Neural progenitor cell (in vitro differentiated cells): ENCODE measurements at regions not wholly inside any gene's neighbourhood (a gene's known extent, or its start where the extent isn't known, plus 50 kb on each side); places are given as distances from the start of the nearest gene placed in this dataset.

Source experiments
- DNase-seq: peaks from one replicate; pipeline ENCODE4 v3.0.0-alpha.2; 2016; ENCODE audit warnings: low spot score
- H2AFZ ChIP-seq: fragments of 200-600 bp; sonication (generic); replicated peaks from 2 replicates; pipeline ENCODE4 v1.6.1; 2016; ENCODE audit warnings: antibody characterized with exemption
- H3F3A ChIP-seq: fragments of 200-600 bp; sonication (generic); 2 replicates; pipeline ENCODE4 v1.6.1; 2016; ENCODE audit warnings: antibody characterized with exemption, low read depth
- H3K27ac ChIP-seq: fragments of 200-600 bp; sonication (generic); 2 replicates; pipeline ENCODE4 v1.5.1; 2016; ENCODE audit warnings: mild to moderate bottlenecking
- H3K27me3 ChIP-seq: fragments of 200-600 bp; sonication (generic); 2 replicates; pipeline ENCODE4 v1.6.1; 2016; ENCODE audit warnings: mild to moderate bottlenecking, moderate library complexity
- H3K36me3 ChIP-seq: fragments of 200-600 bp; sonication (generic); 2 replicates; pipeline ENCODE4 v1.5.1; 2016
- H3K4me1 ChIP-seq: fragments of 200-600 bp; sonication (generic); 2 replicates; pipeline ENCODE4 v1.6.1; 2016; ENCODE audit warnings: mixed run types
- H3K4me2 ChIP-seq: fragments of 200-600 bp; sonication (generic); 2 replicates; pipeline ENCODE4 v1.6.1; 2016
- H3K4me3 ChIP-seq: fragments of 200-600 bp; sonication (generic); 2 replicates; pipeline ENCODE4 v1.5.1; 2016
- H3K79me2 ChIP-seq: fragments of 200-600 bp; sonication (generic); 2 replicates; pipeline ENCODE4 v1.6.1; 2016; ENCODE audit warnings: low read depth
- H3K9ac ChIP-seq: fragments of 200-600 bp; sonication (generic); 2 replicates; pipeline ENCODE4 v1.6.1; 2016
- H3K9me3 ChIP-seq: fragments of 200-600 bp; sonication (generic); 2 replicates; pipeline ENCODE4 v1.5.1; 2016; ENCODE audit warnings: low read depth
- H4K20me1 ChIP-seq: fragments of 200-600 bp; sonication (generic); 2 replicates; pipeline ENCODE4 v1.6.1; 2016; ENCODE audit warnings: low read depth
- H3K27ac Mint-ChIP-seq: 3 replicates; pipeline ENCODE4 v1.8.0; 2021; ENCODE audit warnings: mixed read lengths
- H3K27me3 Mint-ChIP-seq: 2 replicates; pipeline ENCODE4 v1.8.0; 2022; ENCODE audit warnings: low read depth, mild to moderate bottlenecking, inconsistent platforms, moderate library complexity, mixed read lengths; ENCODE audit not compliant: insufficient read depth
- H3K36me3 Mint-ChIP-seq: 3 replicates; pipeline ENCODE4 v1.8.0; 2021; ENCODE audit warnings: mixed read lengths
- H3K4me1 Mint-ChIP-seq: 3 replicates; pipeline ENCODE4 v1.8.0; 2021; ENCODE audit warnings: mixed read lengths
- H3K4me3 Mint-ChIP-seq: 3 replicates; pipeline ENCODE4 v1.8.0; 2021; ENCODE audit warnings: mild to moderate bottlenecking, moderate library complexity, mixed read lengths
- H3K9me3 Mint-ChIP-seq: 3 replicates; pipeline ENCODE4 v1.8.0; 2020; ENCODE audit warnings: mixed read lengths
- EZH2 ChIP-seq: fragments of 200-600 bp; sonication (generic); IDR thresholded peaks from 2 replicates; pipeline ENCODE4 v1.6.1; 2017; ENCODE audit warnings: antibody characterized with exemption, mild to moderate bottlenecking, moderate library complexity
- EZH2phosphoT487 ChIP-seq: fragments of 200-600 bp; sonication (generic); IDR thresholded peaks from 2 replicates; pipeline ENCODE4 v1.6.1; 2017; ENCODE audit warnings: antibody characterized with exemption
- TF ChIP-seq, protein P1 (sequence below): fragments of 200-600 bp; sonication (generic); IDR thresholded peaks from 2 replicates; pipeline ENCODE4 v1.5.1; 2017; ENCODE audit warnings: antibody characterized with exemption, mild to moderate bottlenecking

DNA sequence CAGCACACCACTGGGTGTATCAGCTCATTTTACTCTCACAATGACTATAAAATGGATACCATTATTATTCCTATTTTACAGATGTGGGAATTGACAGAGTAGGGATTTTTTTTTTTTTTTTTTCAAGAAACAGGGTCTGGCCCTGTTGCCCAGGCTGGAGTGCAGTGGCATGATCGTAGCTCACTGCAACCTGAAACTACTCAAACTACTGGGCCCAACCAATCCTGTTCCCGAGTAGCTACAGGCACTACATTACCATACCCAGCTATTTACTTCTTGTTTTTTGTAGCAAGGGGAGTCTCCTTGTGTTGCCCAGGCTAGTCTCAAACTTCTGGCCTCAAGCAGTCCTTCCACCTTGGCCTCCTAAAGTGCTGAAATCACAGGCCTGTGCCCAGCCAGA, 95.2 kb downstream of the LARP7 start:
- no peaks in the 10 kb centered on the region for H3K4me1 Mint-ChIP-seq
- no peak overlapping the region for H3K27ac Mint-ChIP-seq

DNA sequence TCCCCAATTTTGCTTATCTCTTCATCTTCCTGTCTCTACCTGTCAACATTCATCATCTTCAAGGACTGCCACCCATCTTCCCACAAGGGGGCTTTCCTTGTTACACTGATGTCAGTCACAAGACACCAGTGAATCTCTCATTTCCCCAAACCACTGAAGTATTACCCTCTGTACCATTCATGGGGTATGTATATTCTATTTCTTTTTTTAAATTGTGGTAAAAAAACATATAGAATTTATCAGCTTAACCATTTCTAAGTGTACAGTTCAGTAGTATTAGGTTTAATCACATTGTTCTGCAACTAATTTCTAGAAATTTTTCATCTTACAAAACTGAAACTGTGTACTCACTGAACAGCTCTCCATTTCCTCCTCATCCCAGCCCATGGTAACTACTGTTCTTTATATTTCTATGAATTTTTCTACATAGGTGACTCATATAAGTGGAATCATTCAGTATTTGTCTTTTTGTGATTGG, 98.6 kb downstream of the LARP7 start:
- H3K27ac Mint-ChIP-seq = no peak overlapping the region
- peaks cover 38% of the 10 kb centered on the region for H3K79me2 ChIP-seq

More for the DNA sequence above, 95.2 kb downstream of the LARP7 start:
- Histone ChIP-seq H2AFZ (no peak overlapping the region), H3K9ac (no peak overlapping the region), H3K4me1 (peaks cover 16% of the 10 kb centered on the region), H3K4me2 (no peak overlapping the region), H3K27me3 (no peaks in the 10 kb centered on the region), H3K79me2 (peaks cover 43% of the 10 kb centered on the region), H3K4me3 (no peak overlapping the region), H3K27ac (peak overlapping the region; percentile 8), H3F3A (peaks cover 32% of the 10 kb centered on the region), H3K36me3 (no peaks in the 10 kb centered on the region), H3K9me3 (no peaks in the 10 kb centered on the region), H4K20me1 (no peaks in the 10 kb centered on the region)
- TF ChIP-seq, protein P1, sequence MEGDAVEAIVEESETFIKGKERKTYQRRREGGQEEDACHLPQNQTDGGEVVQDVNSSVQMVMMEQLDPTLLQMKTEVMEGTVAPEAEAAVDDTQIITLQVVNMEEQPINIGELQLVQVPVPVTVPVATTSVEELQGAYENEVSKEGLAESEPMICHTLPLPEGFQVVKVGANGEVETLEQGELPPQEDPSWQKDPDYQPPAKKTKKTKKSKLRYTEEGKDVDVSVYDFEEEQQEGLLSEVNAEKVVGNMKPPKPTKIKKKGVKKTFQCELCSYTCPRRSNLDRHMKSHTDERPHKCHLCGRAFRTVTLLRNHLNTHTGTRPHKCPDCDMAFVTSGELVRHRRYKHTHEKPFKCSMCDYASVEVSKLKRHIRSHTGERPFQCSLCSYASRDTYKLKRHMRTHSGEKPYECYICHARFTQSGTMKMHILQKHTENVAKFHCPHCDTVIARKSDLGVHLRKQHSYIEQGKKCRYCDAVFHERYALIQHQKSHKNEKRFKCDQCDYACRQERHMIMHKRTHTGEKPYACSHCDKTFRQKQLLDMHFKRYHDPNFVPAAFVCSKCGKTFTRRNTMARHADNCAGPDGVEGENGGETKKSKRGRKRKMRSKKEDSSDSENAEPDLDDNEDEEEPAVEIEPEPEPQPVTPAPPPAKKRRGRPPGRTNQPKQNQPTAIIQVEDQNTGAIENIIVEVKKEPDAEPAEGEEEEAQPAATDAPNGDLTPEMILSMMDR = no peak
- TF ChIP-seq EZH2 = no peak
- TF ChIP-seq EZH2phosphoT487 = no peak
- H3K36me3 Mint-ChIP-seq = peaks cover 2% of the 10 kb centered on the region
- no peak overlapping the region for H3K4me3 Mint-ChIP-seq
- DNase-seq = no peak
- H3K27me3 Mint-ChIP-seq = no peaks in the 10 kb centered on the region
- H3K9me3 Mint-ChIP-seq = peaks cover 7% of the 10 kb centered on the region

DNA sequence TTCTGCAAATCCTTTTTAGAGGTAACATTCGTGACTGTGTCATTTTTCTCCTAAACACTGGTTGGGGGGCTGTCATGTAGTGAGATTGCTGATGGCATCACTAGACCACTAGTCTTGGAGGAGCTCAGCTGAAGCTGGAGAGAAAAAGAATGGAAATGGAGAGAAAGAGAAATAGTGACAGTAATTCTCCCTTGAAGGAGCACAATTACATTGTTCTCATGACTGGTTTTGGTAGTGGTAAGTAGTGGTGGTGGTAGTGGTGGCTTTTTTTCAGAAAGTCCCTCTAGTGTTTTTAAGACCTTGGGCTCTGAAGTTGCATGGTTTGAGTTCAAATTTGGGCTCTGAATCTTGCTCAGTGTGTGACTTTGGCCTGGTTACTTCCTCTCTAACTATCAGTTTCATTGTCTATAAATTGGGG, 99.8 kb downstream of the LARP7 start:
- TF ChIP-seq, protein P1 = no peak
- TF ChIP-seq EZH2 (no peak), EZH2phosphoT487 (no peak)
- peaks cover 41% of the 10 kb centered on the region for H3K79me2 ChIP-seq
- H3K36me3 Mint-ChIP-seq = no peaks in the 10 kb centered on the region
- H3K27ac ChIP-seq = no peak overlapping the region
- no peaks in the 10 kb centered on the region for H3K36me3 ChIP-seq
- DNase-seq = no peak
- H3F3A ChIP-seq = peaks cover 29% of the 10 kb centered on the region
- H2AFZ ChIP-seq = no peak overlapping the region
- no peak overlapping the region for H3K4me2 ChIP-seq
- no peaks in the 10 kb centered on the region for H3K27me3 Mint-ChIP-seq
- H3K4me1 ChIP-seq = peaks cover 8% of the 10 kb centered on the region
- H3K9me3 ChIP-seq = no peaks in the 10 kb centered on the region
- H3K27me3 ChIP-seq = no peaks in the 10 kb centered on the region
- no peaks in the 10 kb centered on the region for H3K4me1 Mint-ChIP-seq
- H3K27ac Mint-ChIP-seq = no peak overlapping the region
- H3K4me3 Mint-ChIP-seq = no peak overlapping the region
- H4K20me1 ChIP-seq = no peaks in the 10 kb centered on the region
- no peaks in the 10 kb centered on the region for H3K9me3 Mint-ChIP-seq
- no peak overlapping the region for H3K9ac ChIP-seq
- no peak overlapping the region for H3K4me3 ChIP-seq

More for the DNA sequence above, 98.6 kb downstream of the LARP7 start:
- Histone ChIP-seq H3K4me2 (no peak overlapping the region), H3K27ac (peak overlapping the region; percentile 39), H2AFZ (no peak overlapping the region), H3K9me3 (no peaks in the 10 kb centered on the region), H3K9ac (no peak overlapping the region), H3K4me3 (no peak overlapping the region), H3K36me3 (no peaks in the 10 kb centered on the region), H3K27me3 (no peaks in the 10 kb centered on the region), H3F3A (peaks cover 20% of the 10 kb centered on the region), H3K4me1 (peaks cover 8% of the 10 kb centered on the region), H4K20me1 (no peaks in the 10 kb centered on the region)
- no peaks in the 10 kb centered on the region for H3K9me3 Mint-ChIP-seq
- TF ChIP-seq, protein P1 = no peak
- TF ChIP-seq EZH2 = no peak
- TF ChIP-seq EZH2phosphoT487 = no peak
- no peaks in the 10 kb centered on the region for H3K4me1 Mint-ChIP-seq
- H3K36me3 Mint-ChIP-seq = no peaks in the 10 kb centered on the region
- H3K4me3 Mint-ChIP-seq = no peak overlapping the region
- DNase-seq = no peak
- H3K27me3 Mint-ChIP-seq = no peaks in the 10 kb centered on the region
